Fibroblast of the aortic adventitia (primary cell): ENCODE measurements at regions not wholly inside any gene's neighbourhood (a gene's known extent, or its start where the extent isn't known, plus 50 kb on each side); places are given as distances from the start of the nearest gene placed in this dataset.
A peak's percentile ranks its signal among the peaks of the same experiment; 100 is the strongest.

ENCODE experiments used
- DNase-seq: peaks from one replicate; pipeline ENCODE4 v3.0.0-alpha.2; 2010; ENCODE audit warnings: low read depth
- H3K4me3 ChIP-seq: 2 replicates; pipeline ENCODE4 v1.5.1; 2011; ENCODE audit warnings: low read depth, mild to moderate bottlenecking, control low read depth, low read length, moderate library complexity
- TF ChIP-seq, protein P1 (sequence below): IDR thresholded peaks from 2 replicates; pipeline ENCODE4 v1.5.1; 2011; ENCODE audit warnings: mild to moderate bottlenecking, low read length, control low read depth, inconsistent platforms; ENCODE audit not compliant: insufficient read depth

GRCh38 chr9:84139296-84140070, 158.9 kb downstream of the RMI1 start:
- H3K4me3 ChIP-seq: no peak overlapping the region
- TF ChIP-seq, protein P1, sequence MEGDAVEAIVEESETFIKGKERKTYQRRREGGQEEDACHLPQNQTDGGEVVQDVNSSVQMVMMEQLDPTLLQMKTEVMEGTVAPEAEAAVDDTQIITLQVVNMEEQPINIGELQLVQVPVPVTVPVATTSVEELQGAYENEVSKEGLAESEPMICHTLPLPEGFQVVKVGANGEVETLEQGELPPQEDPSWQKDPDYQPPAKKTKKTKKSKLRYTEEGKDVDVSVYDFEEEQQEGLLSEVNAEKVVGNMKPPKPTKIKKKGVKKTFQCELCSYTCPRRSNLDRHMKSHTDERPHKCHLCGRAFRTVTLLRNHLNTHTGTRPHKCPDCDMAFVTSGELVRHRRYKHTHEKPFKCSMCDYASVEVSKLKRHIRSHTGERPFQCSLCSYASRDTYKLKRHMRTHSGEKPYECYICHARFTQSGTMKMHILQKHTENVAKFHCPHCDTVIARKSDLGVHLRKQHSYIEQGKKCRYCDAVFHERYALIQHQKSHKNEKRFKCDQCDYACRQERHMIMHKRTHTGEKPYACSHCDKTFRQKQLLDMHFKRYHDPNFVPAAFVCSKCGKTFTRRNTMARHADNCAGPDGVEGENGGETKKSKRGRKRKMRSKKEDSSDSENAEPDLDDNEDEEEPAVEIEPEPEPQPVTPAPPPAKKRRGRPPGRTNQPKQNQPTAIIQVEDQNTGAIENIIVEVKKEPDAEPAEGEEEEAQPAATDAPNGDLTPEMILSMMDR: no peak
- peak; percentile 65 for DNase-seq

DNA sequence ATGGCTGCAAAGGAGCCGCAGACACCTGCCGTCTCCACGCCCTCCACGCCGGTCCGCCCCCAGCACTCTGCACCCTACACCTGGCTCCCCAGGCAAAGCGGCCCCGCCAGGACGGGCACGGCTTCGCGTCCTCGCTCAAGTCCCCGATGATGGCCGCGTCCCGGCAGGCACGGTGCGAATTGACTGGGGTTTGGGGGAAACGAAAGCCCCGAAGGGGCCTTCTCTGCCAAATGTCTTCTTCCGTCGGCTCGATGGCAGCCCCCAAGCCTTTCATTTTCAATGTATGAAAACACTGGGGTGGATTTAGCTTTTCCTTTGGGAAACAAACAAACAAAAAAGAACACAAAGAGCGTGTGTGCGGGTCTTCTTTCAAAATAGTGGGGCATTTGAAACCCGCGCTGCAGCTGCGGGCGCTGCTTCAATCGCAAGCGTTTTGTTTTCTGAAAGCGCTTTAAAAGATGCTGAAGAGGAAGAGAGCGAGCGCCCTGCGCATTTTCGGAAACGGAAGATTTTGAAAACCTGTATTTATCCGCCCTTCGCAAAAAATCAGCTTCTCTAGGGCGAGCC, 160.0 kb downstream of the RMI1 start:
- TF ChIP-seq, protein P1: no peak
- peak; percentile 27 for DNase-seq
- peak overlapping the region; percentile 46 for H3K4me3 ChIP-seq

GRCh38 chr9:84141741-84142370, 161.3 kb downstream of the RMI1 start:
- no peak overlapping the region for H3K4me3 ChIP-seq
- no peak for DNase-seq
- TF ChIP-seq, protein P1: no peak

DNA sequence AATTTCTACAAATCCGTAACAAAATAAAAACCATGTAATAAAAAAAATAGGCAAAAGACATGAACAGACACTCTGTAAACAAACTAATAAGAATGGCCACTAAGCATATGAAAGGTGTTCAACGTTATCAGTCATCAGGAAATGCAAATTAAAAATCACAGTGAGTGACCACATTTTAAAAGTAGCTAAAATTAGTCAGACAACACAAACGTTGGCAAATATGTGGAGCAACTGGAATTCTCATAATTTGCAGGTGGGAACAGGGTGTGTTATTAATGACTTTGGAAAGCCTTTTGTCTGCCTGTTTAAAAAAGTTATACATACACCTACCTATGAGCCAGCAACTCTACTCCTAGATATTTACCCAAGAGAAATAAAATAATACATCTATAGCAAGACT, 164.4 kb downstream of the RMI1 start:
- TF ChIP-seq, protein P1: no peak
- H3K4me3 ChIP-seq: no peak overlapping the region
- no peak for DNase-seq

GRCh38 chr9:84145780-84146179, 165.2 kb downstream of the RMI1 start:
- H3K4me3 ChIP-seq: no peak overlapping the region
- TF ChIP-seq, protein P1: no peak
- no peak for DNase-seq

GRCh38 chr9:84146893-84147710, 166.5 kb downstream of the RMI1 start:
- no peak overlapping the region for H3K4me3 ChIP-seq
- no peak for DNase-seq
- TF ChIP-seq, protein P1: no peak
